Breast epithelium (tissue), 4 donors: ENCODE measurements at regions not wholly inside any gene's neighbourhood (a gene's known extent, or its start where the extent isn't known, plus 50 kb on each side); places are given as distances from the start of the nearest gene placed in this dataset.
A peak's percentile ranks its signal among the peaks of the same experiment; 100 is the strongest.
"Not testable (repeated sequence)": the region's sequence is repeated elsewhere in the genome, so short reads cannot be mapped to it uniquely, and the experiment has no call there.

ENCODE experiments used
- DNase-seq, 2 donors: peaks; one replicate each; pipeline ENCODE4 v3.0.0-alpha.2; 2019; ENCODE audit warnings: low spot score in 2 of 2
- H3K27ac ChIP-seq, 2 donors: fragments of 200-600 bp; sonication (generic) in 1 of 2; one replicate each; pipeline ENCODE4 v1.5.1; 2016 to 2019; ENCODE audit warnings: mild to moderate bottlenecking in 1 of 2
- H3K27me3 ChIP-seq, 2 donors: fragments of 200-600 bp; sonication (generic) in 1 of 2; one replicate each; pipeline versions ENCODE4 v1.5.1 to v1.6.0; 2017 to 2019; ENCODE audit warnings: control low read depth in 1 of 2, mild to moderate bottlenecking in 1 of 2
- H3K36me3 ChIP-seq: fragments of 200-600 bp; one replicate; pipeline ENCODE4 v1.5.1; 2019
- H3K4me1 ChIP-seq, 2 donors: fragments of 200-600 bp; sonication (generic); one replicate each; pipeline ENCODE4 v1.5.1; 2016 to 2019; ENCODE audit warnings: control low read depth in 1 of 2
- H3K4me3 ChIP-seq, 3 donors: fragments of 200-600 bp; sonication (generic); 1 replicate in 2 of 3; 2 replicates in 1 of 3; pipeline ENCODE4 v1.5.1; 2016 to 2019; ENCODE audit warnings: mild to moderate bottlenecking in 3 of 3, moderate library complexity in 2 of 3
- H3K9me3 ChIP-seq, 2 donors: fragments of 200-600 bp; sonication (generic) in 1 of 2; one replicate each; pipeline ENCODE4 v1.5.1; 2016 to 2019; ENCODE audit warnings: control low read depth in 1 of 2
- POLR2A ChIP-seq: fragments of 450-650 bp; IDR thresholded peaks from one replicate; pipeline ENCODE4 v1.6.1; 2016; ENCODE audit warnings: antibody characterized with exemption, mild to moderate bottlenecking, moderate library complexity
- POLR2AphosphoS5 ChIP-seq, 3 donors: sonication (generic); formaldehyde crosslinking; IDR thresholded peaks; one replicate each; pipeline ENCODE4 v1.6.1; 2017; ENCODE audit warnings: antibody characterized with exemption in 3 of 3
- intact Hi-C: fragments of 100-400 bp; cut with DNase I; formaldehyde crosslinking; loops from one replicate; pipeline ENCODE4 v1.15.1; 2023; ENCODE audit warnings: low total_unique reads
- TF ChIP-seq, protein P1 (sequence below), 3 donors: fragments of 450-650 bp; IDR thresholded peaks; one replicate each; pipeline ENCODE4 v1.5.1; 2016 to 2017; ENCODE audit warnings: antibody characterized with exemption in 3 of 3, mild to moderate bottlenecking in 3 of 3, moderate library complexity in 3 of 3

- no peak for DNase-seq
- no peaks in the 10 kb centered on the region for H3K27me3 ChIP-seq
- H3K27ac ChIP-seq, result no peak overlapping the region
- intact Hi-C loops, result loop anchor here (10.0 kb wide), 1 partner anchor 259 kb away; no protein-coding TSS in a partner anchor
- H3K36me3 ChIP-seq, result no peaks in the 10 kb centered on the region
- no peaks in the 10 kb centered on the region for H3K4me1 ChIP-seq
- TF ChIP-seq, protein P1, sequence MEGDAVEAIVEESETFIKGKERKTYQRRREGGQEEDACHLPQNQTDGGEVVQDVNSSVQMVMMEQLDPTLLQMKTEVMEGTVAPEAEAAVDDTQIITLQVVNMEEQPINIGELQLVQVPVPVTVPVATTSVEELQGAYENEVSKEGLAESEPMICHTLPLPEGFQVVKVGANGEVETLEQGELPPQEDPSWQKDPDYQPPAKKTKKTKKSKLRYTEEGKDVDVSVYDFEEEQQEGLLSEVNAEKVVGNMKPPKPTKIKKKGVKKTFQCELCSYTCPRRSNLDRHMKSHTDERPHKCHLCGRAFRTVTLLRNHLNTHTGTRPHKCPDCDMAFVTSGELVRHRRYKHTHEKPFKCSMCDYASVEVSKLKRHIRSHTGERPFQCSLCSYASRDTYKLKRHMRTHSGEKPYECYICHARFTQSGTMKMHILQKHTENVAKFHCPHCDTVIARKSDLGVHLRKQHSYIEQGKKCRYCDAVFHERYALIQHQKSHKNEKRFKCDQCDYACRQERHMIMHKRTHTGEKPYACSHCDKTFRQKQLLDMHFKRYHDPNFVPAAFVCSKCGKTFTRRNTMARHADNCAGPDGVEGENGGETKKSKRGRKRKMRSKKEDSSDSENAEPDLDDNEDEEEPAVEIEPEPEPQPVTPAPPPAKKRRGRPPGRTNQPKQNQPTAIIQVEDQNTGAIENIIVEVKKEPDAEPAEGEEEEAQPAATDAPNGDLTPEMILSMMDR (IDR thresholded peaks at IDR 0.05), result no peak
- no peak for TF ChIP-seq POLR2AphosphoS5 (IDR thresholded peaks at IDR 0.05)
- TF ChIP-seq POLR2A, result no peak
- H3K4me3 ChIP-seq, result no peak overlapping the region
- no peaks in the 10 kb centered on the region for H3K9me3 ChIP-seq
Measured at GRCh38 chr20:41735949-41736348, 117.8 kb upstream of the CHD6 start.

GRCh38 chr20:41734506-41734945 lies 116.3 kb upstream of the CHD6 start:
- Histone ChIP-seq H3K4me1 (no peaks in the 10 kb centered on the region), H3K27me3 (no peaks in the 10 kb centered on the region), H3K27ac (no peak overlapping the region), H3K9me3 (no peaks in the 10 kb centered on the region), H3K4me3 (no peak overlapping the region), H3K36me3 (no peaks in the 10 kb centered on the region)
- no peak for DNase-seq
- TF ChIP-seq POLR2AphosphoS5 (IDR thresholded peaks at IDR 0.05) (no peak), POLR2A (no peak)
- TF ChIP-seq, protein P1 (IDR thresholded peaks at IDR 0.05), result peak; percentile 52 to 79 (median 67)
- intact Hi-C loops, result loop anchor here (10.0 kb wide), 1 partner anchor 260 kb away; no protein-coding TSS in a partner anchor

DNA sequence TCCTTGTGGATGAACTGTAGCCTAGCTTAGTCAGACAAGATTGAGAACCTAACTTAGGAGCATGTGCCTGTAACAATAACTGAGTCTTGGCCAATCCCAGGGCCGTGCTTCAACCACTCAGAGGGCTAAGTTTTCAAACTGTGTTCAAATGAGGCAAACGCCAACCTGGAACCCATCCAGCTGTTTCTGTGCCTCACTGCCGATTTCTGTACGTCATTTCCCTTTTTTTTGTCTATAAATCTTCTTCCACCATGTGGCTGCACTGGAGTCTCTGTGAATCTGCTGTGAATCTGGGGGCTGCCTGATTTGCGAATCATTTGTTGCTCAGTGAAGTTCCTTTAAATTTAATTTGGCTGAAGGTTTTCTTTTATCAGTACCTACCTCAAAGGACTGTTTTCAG lies 115.0 kb upstream of the CHD6 start:
- no peaks in the 10 kb centered on the region for H3K27me3 ChIP-seq
- TF ChIP-seq POLR2A (no peak), POLR2AphosphoS5 (IDR thresholded peaks at IDR 0.05) (no peak)
- TF ChIP-seq, protein P1 (IDR thresholded peaks at IDR 0.05), result no peak
- H3K27ac ChIP-seq, result no peak overlapping the region
- intact Hi-C loops, result loop anchor here (10.0 kb wide), 1 partner anchor 262 kb away; no protein-coding TSS in a partner anchor
- H3K4me1 ChIP-seq, result no peaks in the 10 kb centered on the region
- no peaks in the 10 kb centered on the region for H3K9me3 ChIP-seq
- no peak overlapping the region for H3K4me3 ChIP-seq
- H3K36me3 ChIP-seq, result no peaks in the 10 kb centered on the region
- DNase-seq, result no peak

- H3K27ac ChIP-seq, DNase-seq, H3K27me3 ChIP-seq, H3K36me3 ChIP-seq, H3K4me3 ChIP-seq, H3K4me1 ChIP-seq, H3K9me3 ChIP-seq: not testable (repeated sequence)
- intact Hi-C loops, result loop anchor here (10.0 kb wide), 1 partner anchor 264 kb away; no protein-coding TSS in a partner anchor
Measured at GRCh38 chr20:41731198-41731597, 113.0 kb upstream of the CHD6 start.

DNA sequence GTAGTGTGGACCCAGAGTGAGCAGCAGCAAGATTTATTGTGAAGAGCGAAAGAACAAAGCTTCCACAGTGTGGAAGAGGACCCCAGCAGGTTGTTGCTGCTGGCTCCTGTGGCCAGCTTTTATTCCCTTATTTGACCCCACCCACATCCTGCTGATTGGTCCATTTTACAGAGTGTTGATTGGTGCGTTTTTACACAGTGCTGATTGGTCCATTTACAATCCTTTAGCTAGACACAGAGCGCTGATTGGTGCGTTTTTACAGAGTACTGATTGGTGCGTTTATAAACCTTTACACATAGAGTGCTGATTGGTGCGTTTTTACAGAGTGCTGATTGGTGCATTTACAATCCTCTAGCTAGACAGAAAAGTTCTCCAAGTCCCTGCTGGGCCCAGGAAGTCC lies 109.5 kb upstream of the CHD6 start:
- H3K27me3 ChIP-seq, H3K36me3 ChIP-seq, H3K4me3 ChIP-seq, intact Hi-C loops, DNase-seq, H3K4me1 ChIP-seq, H3K27ac ChIP-seq, H3K9me3 ChIP-seq: not testable (repeated sequence)

GRCh38 chr20:41726727-41727126 lies 108.5 kb upstream of the CHD6 start:
- DNase-seq, result no peak
- Histone ChIP-seq H3K9me3 (no peaks in the 10 kb centered on the region), H3K4me3 (no peak overlapping the region), H3K4me1 (no peaks in the 10 kb centered on the region), H3K27me3 (no peaks in the 10 kb centered on the region), H3K36me3 (no peaks in the 10 kb centered on the region), H3K27ac (no peak overlapping the region)
- TF ChIP-seq, protein P1 (IDR thresholded peaks at IDR 0.05), result no peak
- TF ChIP-seq POLR2AphosphoS5 (IDR thresholded peaks at IDR 0.05) (no peak), POLR2A (no peak)
- intact Hi-C loops, result no loop called here
